Keratinocyte (primary cell): ENCODE measurements at regions not wholly inside any gene's neighbourhood (a gene's known extent, or its start where the extent isn't known, plus 50 kb on each side); places are given as distances from the start of the nearest gene placed in this dataset.

Source experiments
- DNase-seq: peaks from one replicate; pipeline ENCODE4 v3.0.0-alpha.2; 2011; ENCODE audit warnings: low read depth, missing footprints, low spot score
- FAIRE-seq: peaks from 2 replicates; lab custom pipeline; 2011; peaks lifted over from hg19 to GRCh38; lab: Jason Lieb, UNC
- H2AFZ ChIP-seq: 2 replicates; pipeline ENCODE4 v1.6.0; 2012; ENCODE audit warnings: low read length, control low read depth, inconsistent platforms; ENCODE audit not compliant: control insufficient read depth
- H3K27ac ChIP-seq: 2 replicates; pipeline ENCODE4 v1.5.1; 2011; ENCODE audit warnings: low read length; ENCODE audit not compliant: control insufficient read depth, insufficient read depth
- H3K27me3 ChIP-seq: 3 replicates; pipeline ENCODE4 v1.6.0; 2011; ENCODE audit warnings: low read length; ENCODE audit not compliant: control insufficient read depth, insufficient read depth; ENCODE audit errors: extremely low read depth
- H3K36me3 ChIP-seq, 2 experiments: 2 replicates in 1 of 2; 3 replicates in 1 of 2; pipeline ENCODE4 v1.5.1; 2011; ENCODE audit warnings: low read length in 2 of 2, mild to moderate bottlenecking in 1 of 2; ENCODE audit not compliant: control insufficient read depth in 2 of 2, insufficient read depth in 2 of 2; ENCODE audit errors: extremely low read depth in 1 of 2
- H3K4me1 ChIP-seq: 3 replicates; pipeline ENCODE4 v1.5.1; 2011; ENCODE audit warnings: low read length; ENCODE audit not compliant: control insufficient read depth, insufficient read depth; ENCODE audit errors: extremely low read depth
- H3K4me2 ChIP-seq: 3 replicates; pipeline ENCODE4 v1.6.0; 2011; ENCODE audit warnings: low read depth, low read length; ENCODE audit not compliant: control insufficient read depth, insufficient read depth; ENCODE audit errors: extremely low read depth
- H3K4me3 ChIP-seq, 3 experiments: fragments of 200-600 bp in 1 of 3; sonication (generic) in 1 of 3; 2 replicates in 2 of 3; 3 replicates in 1 of 3; pipeline ENCODE4 v1.5.1; 2011 to 2016; ENCODE audit warnings: low read length in 3 of 3, mild to moderate bottlenecking in 3 of 3, control low read depth in 2 of 3, inconsistent platforms in 1 of 3, low read depth in 1 of 3, mixed read lengths in 1 of 3, mixed run types in 1 of 3, moderate library complexity in 1 of 3; ENCODE audit not compliant: control insufficient read depth in 2 of 3, insufficient read depth in 2 of 3; ENCODE audit errors: extremely low read depth in 1 of 3
- H3K79me2 ChIP-seq: 2 replicates; pipeline ENCODE4 v1.6.0; 2012; ENCODE audit warnings: low read length; ENCODE audit not compliant: control insufficient read depth, insufficient read depth
- H3K9ac ChIP-seq: 3 replicates; pipeline ENCODE4 v1.6.0; 2011; ENCODE audit warnings: low read length; ENCODE audit not compliant: control insufficient read depth, insufficient read depth; ENCODE audit errors: extremely low read depth
- H3K9me1 ChIP-seq: 3 replicates; pipeline ENCODE4 v1.6.0; 2011; ENCODE audit warnings: low read length; ENCODE audit not compliant: control insufficient read depth, insufficient read depth; ENCODE audit errors: extremely low read depth
- H3K9me3 ChIP-seq: 2 replicates; pipeline ENCODE4 v1.5.1; 2012; ENCODE audit warnings: low read depth, low read length; ENCODE audit not compliant: control insufficient read depth
- H4K20me1 ChIP-seq: 3 replicates; pipeline ENCODE4 v1.6.0; 2011; ENCODE audit warnings: low read length; ENCODE audit not compliant: control insufficient read depth, insufficient read depth; ENCODE audit errors: extremely low read depth
- EZH2 ChIP-seq: IDR thresholded peaks from one replicate; pipeline ENCODE4 v1.6.1; 2012; ENCODE audit warnings: inconsistent platforms, mild to moderate bottlenecking, low read length, moderate library complexity
- dilution Hi-C: fragments of 300-500 bp; cut with MboI; formaldehyde crosslinking; loops from one replicate; pipeline ENCODE4 v1.7.0; 2020; ENCODE audit warnings: low sequenced_read_pairs; ENCODE audit not compliant: extremely low pct_ligation_motif_present
- TF ChIP-seq, protein P1 (sequence below), 3 experiments: IDR thresholded peaks in 1 of 3; conservative IDR thresholded peaks in 1 of 3; optimal IDR thresholded peaks in 1 of 3; 2 replicates in 2 of 3; 3 replicates in 1 of 3; pipeline versions ENCODE3 to v1.5.1; 2011; ENCODE audit warnings: low read length in 3 of 3, mild to moderate bottlenecking in 3 of 3, moderate library complexity in 2 of 3, control low read depth in 1 of 3, inconsistent platforms in 1 of 3; ENCODE audit not compliant: insufficient read depth in 2 of 3; ENCODE audit errors: extremely low read depth in 1 of 3

DNA sequence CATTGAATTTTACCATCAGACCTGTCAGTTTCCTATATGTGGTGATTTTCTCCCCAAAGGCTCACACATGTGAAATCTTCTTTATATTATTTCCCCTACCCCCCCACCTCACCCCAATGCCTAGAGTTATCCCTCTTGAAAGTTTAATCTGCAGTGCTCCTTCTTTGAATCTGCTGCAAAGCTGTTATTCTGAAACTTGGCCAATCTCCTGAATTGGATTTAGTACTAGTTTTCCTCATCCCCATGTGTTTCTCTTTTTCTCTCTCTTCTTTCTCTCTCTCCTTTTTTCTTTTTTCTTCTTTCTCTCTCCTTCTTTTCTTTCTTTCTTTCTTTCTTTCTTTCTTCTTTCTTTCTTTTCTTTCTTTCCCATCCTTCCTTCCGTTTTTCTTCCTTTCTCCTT lies 886.2 kb downstream of the TYW1 start:
- no peaks in the 10 kb centered on the region for H3K9me3 ChIP-seq
- FAIRE-seq, result no peak
- H3K36me3 ChIP-seq, result no peaks in the 10 kb centered on the region
- no peak overlapping the region for H2AFZ ChIP-seq
- no peaks in the 10 kb centered on the region for H3K27me3 ChIP-seq
- no peak overlapping the region for H3K4me3 ChIP-seq
- no peak overlapping the region for H3K4me2 ChIP-seq
- H4K20me1 ChIP-seq, result no peaks in the 10 kb centered on the region
- dilution Hi-C loops, result no loop called here
- no peak for TF ChIP-seq EZH2
- TF ChIP-seq, protein P1, sequence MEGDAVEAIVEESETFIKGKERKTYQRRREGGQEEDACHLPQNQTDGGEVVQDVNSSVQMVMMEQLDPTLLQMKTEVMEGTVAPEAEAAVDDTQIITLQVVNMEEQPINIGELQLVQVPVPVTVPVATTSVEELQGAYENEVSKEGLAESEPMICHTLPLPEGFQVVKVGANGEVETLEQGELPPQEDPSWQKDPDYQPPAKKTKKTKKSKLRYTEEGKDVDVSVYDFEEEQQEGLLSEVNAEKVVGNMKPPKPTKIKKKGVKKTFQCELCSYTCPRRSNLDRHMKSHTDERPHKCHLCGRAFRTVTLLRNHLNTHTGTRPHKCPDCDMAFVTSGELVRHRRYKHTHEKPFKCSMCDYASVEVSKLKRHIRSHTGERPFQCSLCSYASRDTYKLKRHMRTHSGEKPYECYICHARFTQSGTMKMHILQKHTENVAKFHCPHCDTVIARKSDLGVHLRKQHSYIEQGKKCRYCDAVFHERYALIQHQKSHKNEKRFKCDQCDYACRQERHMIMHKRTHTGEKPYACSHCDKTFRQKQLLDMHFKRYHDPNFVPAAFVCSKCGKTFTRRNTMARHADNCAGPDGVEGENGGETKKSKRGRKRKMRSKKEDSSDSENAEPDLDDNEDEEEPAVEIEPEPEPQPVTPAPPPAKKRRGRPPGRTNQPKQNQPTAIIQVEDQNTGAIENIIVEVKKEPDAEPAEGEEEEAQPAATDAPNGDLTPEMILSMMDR (optimal IDR thresholded peaks at IDR 0.05 in 1 of 3, IDR thresholded peaks at IDR 0.05 in 1 of 3, conservative IDR thresholded peaks at IDR 0.05 in 1 of 3; ENCODE audit: extremely low read depth in 1 of 3, insufficient read depth in 2 of 3, low read length in 3 of 3), result no peak
- no peaks in the 10 kb centered on the region for H3K79me2 ChIP-seq
- DNase-seq, result no peak
- H3K27ac ChIP-seq, result no peak overlapping the region
- no peak overlapping the region for H3K9ac ChIP-seq
- no peaks in the 10 kb centered on the region for H3K4me1 ChIP-seq
- no peaks in the 10 kb centered on the region for H3K9me1 ChIP-seq

GRCh38 chr7:67890316-67890715 lies 893.7 kb downstream of the TYW1 start:
- H3K4me2 ChIP-seq, result no peak overlapping the region
- FAIRE-seq (no peak), DNase-seq (no peak)
- no peaks in the 10 kb centered on the region for H3K9me1 ChIP-seq
- H3K27ac ChIP-seq, result no peak overlapping the region
- H3K4me3 ChIP-seq, result no peak overlapping the region
- H3K36me3 ChIP-seq, result no peaks in the 10 kb centered on the region
- no peaks in the 10 kb centered on the region for H3K9me3 ChIP-seq
- H2AFZ ChIP-seq, result no peak overlapping the region
- dilution Hi-C loops, result no loop called here
- H3K9ac ChIP-seq, result no peak overlapping the region
- no peaks in the 10 kb centered on the region for H3K27me3 ChIP-seq
- no peak for TF ChIP-seq EZH2
- TF ChIP-seq, protein P1 (optimal IDR thresholded peaks at IDR 0.05 in 1 of 3, IDR thresholded peaks at IDR 0.05 in 1 of 3, conservative IDR thresholded peaks at IDR 0.05 in 1 of 3; ENCODE audit: extremely low read depth in 1 of 3, insufficient read depth in 2 of 3, low read length in 3 of 3), result no peak
- no peaks in the 10 kb centered on the region for H4K20me1 ChIP-seq
- H3K4me1 ChIP-seq, result no peaks in the 10 kb centered on the region
- no peaks in the 10 kb centered on the region for H3K79me2 ChIP-seq
